ENCODE measurements at regions not wholly inside any gene's neighbourhood (a gene's known extent, or its start where the extent isn't known, plus 50 kb on each side); places are given as distances from the start of the nearest gene placed in this dataset.

DNA sequence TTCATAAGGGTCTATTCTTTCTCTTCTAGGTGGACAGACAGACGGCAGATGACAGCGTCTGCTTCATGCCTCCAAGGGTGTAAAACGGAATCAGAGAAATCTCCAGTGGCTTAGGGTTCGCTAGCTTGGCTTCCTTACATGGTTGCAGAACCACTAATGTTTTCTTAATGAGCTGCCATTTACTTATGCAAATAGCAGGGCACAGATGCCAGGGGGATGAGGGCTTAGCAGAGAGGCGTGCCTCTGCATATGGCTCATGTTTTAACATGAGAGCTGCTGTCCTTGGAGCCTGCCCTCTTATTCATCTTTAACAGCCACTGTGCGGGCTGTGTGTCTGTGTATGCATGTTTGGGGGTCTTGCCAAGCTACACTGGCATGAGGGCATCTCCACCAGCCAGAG lies 119.6 kb downstream of the IER5 start:
- TF ChIP-seq, protein P1, sequence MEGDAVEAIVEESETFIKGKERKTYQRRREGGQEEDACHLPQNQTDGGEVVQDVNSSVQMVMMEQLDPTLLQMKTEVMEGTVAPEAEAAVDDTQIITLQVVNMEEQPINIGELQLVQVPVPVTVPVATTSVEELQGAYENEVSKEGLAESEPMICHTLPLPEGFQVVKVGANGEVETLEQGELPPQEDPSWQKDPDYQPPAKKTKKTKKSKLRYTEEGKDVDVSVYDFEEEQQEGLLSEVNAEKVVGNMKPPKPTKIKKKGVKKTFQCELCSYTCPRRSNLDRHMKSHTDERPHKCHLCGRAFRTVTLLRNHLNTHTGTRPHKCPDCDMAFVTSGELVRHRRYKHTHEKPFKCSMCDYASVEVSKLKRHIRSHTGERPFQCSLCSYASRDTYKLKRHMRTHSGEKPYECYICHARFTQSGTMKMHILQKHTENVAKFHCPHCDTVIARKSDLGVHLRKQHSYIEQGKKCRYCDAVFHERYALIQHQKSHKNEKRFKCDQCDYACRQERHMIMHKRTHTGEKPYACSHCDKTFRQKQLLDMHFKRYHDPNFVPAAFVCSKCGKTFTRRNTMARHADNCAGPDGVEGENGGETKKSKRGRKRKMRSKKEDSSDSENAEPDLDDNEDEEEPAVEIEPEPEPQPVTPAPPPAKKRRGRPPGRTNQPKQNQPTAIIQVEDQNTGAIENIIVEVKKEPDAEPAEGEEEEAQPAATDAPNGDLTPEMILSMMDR (IDR thresholded peaks at IDR 0.05; ENCODE audit: low read depth, low read length), result no peak
- no peaks in the 10 kb centered on the region for H3K4me1 ChIP-seq
- H3K9me3 ChIP-seq, result no peaks in the 10 kb centered on the region
- no peaks in the 10 kb centered on the region for H3K36me3 ChIP-seq
- H3K27me3 ChIP-seq, result peaks cover 22% of the 10 kb centered on the region
- H3K4me3 ChIP-seq (ENCODE audit: low read depth, low read length), result no peak overlapping the region
- no peak for DNase-seq

DNA sequence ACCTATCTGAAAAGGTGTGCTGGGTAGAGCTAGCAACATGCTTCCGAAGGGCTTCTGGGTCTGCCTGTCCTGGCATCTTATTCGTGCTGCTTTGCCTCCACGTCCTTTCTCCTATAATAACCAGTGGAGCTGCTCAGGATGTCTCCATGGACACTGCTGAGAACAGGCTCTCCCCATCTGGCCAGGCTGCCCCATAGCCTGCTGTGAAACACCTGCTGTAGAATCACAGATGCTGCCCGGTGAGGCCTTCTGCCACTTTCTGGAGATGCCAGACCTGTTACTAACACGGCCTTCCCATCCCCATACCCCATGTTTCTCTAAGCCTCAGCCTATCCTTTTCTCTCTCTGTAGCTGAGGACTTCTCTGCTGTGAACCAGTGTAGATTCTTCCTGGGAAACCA lies 120.5 kb downstream of the IER5 start:
- no peaks in the 10 kb centered on the region for H3K9me3 ChIP-seq
- no peak for DNase-seq
- TF ChIP-seq, protein P1 (IDR thresholded peaks at IDR 0.05; ENCODE audit: low read depth, low read length), result no peak

DNA sequence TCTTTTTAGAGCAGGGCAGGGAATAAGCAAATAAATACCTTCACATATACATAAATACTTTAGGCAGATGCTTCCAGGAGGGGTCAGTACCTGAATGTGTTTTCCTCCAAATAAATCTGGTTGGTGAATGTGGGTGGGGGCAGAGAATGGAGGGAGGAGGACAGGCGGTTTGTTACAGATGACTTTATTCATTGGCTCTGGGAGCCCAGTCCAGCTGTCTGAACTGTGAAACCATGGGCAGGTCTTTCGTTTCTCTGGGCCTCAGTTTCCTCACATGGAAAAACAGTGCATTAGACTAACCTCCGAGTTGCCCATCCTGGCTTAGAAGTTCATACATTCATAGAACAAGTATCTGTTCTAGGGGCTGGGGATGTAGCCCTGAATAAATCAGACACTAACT lies 124.6 kb downstream of the IER5 start:
- H3K9me3 ChIP-seq, result no peaks in the 10 kb centered on the region
- H3K36me3 ChIP-seq, result no peaks in the 10 kb centered on the region
- peaks cover 17% of the 10 kb centered on the region for H3K27me3 ChIP-seq
- TF ChIP-seq, protein P1 (IDR thresholded peaks at IDR 0.05; ENCODE audit: low read depth, low read length), result no peak
- no peak for DNase-seq
- H3K4me1 ChIP-seq, result no peaks in the 10 kb centered on the region
- H3K4me3 ChIP-seq (ENCODE audit: low read depth, low read length), result no peak overlapping the region

More for the DNA sequence above, 120.5 kb downstream of the IER5 start:
- Histone ChIP-seq H3K4me3 (ENCODE audit: low read depth, low read length) (no peak overlapping the region), H3K4me1 (no peaks in the 10 kb centered on the region), H3K27me3 (peaks cover 26% of the 10 kb centered on the region), H3K36me3 (no peaks in the 10 kb centered on the region)

DNA sequence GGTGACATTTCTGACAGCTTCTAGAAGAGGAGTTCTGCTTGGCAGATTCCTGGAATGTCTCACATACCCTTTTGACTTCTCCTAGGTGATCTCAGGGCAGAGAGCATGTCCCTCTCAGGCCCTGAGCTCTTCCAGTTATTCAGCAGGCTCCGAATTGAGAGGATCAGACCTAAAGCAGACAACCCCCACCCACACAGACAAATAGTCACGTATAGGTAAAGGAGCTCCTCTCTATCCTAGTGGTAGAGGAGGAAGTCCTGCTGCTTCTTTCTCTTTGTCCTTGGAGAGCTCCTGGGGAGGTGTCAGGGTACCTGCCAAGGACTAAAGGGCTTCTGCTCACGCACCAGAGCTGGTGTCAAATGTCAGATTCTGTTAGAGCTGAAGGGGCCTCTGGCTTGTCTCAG lies 128.1 kb downstream of the IER5 start:
- H3K4me3 ChIP-seq (ENCODE audit: low read depth, low read length), result no peak overlapping the region
- TF ChIP-seq, protein P1 (IDR thresholded peaks at IDR 0.05; ENCODE audit: low read depth, low read length), result no peak
- no peak for DNase-seq

DNA sequence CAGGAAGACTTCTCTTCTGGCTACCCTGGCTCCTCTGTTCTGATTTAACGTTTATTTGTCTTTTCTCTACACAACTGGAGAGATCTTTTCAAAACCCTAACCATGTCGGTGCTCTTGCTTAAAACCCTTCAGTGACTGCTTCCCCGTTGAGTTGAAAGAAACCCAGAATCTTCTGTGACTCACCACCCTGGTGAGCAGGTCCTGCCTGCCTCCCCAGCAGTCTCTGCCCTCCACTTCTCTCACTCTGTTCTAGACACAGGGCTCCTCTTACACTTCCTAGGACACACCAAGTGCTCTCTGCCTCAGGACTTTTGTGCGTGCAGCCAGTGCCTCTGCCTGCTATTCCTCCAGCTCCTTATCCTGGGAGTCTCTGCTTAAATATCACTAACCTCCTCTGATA lies 131.4 kb downstream of the IER5 start:
- no peak overlapping the region for H3K4me3 ChIP-seq (ENCODE audit: low read depth, low read length)
- H3K36me3 ChIP-seq, result no peaks in the 10 kb centered on the region
- TF ChIP-seq, protein P1 (IDR thresholded peaks at IDR 0.05; ENCODE audit: low read depth, low read length), result no peak
- H3K4me1 ChIP-seq, result no peaks in the 10 kb centered on the region
- no peak for DNase-seq
- no peaks in the 10 kb centered on the region; the same call in 1 of the 2 replicates for H3K9me3 ChIP-seq
- H3K27me3 ChIP-seq, result peaks cover 10% of the 10 kb centered on the region; the same call in 1 of the 2 replicates

More for the DNA sequence above, 128.1 kb downstream of the IER5 start:
- H3K9me3 ChIP-seq, result no peaks in the 10 kb centered on the region; the same call in 1 of the 2 replicates
- peaks cover 14% of the 10 kb centered on the region for H3K27me3 ChIP-seq
- no peaks in the 10 kb centered on the region for H3K4me1 ChIP-seq
- H3K36me3 ChIP-seq, result no peaks in the 10 kb centered on the region

DNA sequence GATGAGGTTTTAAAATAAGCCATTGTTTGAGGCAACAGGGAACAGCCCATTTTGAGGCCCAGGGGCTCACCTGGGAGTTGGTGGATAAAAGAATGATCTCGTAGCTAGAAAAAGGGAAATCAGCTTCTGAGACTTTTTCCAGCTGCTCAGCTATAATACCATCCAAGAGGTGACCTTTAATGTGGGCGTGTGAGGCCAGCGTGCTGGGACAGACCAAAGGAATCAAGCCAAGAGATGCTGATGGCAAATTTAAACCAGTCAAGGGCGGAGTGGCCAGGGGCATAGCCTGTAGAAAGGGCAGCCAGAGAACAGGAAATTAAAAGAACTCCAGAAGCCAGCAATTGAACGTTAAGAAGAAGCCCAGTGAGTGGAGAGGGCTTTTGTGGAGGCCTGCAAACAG lies 132.6 kb downstream of the IER5 start:
- Histone ChIP-seq H3K36me3 (no peaks in the 10 kb centered on the region), H3K4me1 (no peaks in the 10 kb centered on the region), H3K27me3 (peaks cover 8% of the 10 kb centered on the region; the same call in 1 of the 2 replicates), H3K9me3 (no peaks in the 10 kb centered on the region; the same call in 1 of the 2 replicates), H3K4me3 (ENCODE audit: low read depth, low read length) (no peak overlapping the region)
- DNase-seq, result no peak
- TF ChIP-seq, protein P1 (IDR thresholded peaks at IDR 0.05; ENCODE audit: low read depth, low read length), result no peak
